ENCODE measurements at regions not wholly inside any gene's neighbourhood (a gene's known extent, or its start where the extent isn't known, plus 50 kb on each side); places are given as distances from the start of the nearest gene placed in this dataset.

- DNase-seq (ENCODE audit: low spot score), result no peak
- Histone ChIP-seq H3K27ac (no peak overlapping the region), H3K27me3 (replicated peaks; ENCODE audit: insufficient read depth) (no peaks in the 10 kb centered on the region), H3K4me1 (replicated peaks) (peaks cover 5% of the 10 kb centered on the region), H3K9me3 (no peaks in the 10 kb centered on the region), H3K4me3 (no peak overlapping the region), H3K36me3 (no peaks in the 10 kb centered on the region)
- WGBS, result 86% methylated on average over 2 of the region's 2 CpGs
- no peak for TF ChIP-seq POLR2A (IDR thresholded peaks at IDR 0.05)
- TF ChIP-seq, protein P1, sequence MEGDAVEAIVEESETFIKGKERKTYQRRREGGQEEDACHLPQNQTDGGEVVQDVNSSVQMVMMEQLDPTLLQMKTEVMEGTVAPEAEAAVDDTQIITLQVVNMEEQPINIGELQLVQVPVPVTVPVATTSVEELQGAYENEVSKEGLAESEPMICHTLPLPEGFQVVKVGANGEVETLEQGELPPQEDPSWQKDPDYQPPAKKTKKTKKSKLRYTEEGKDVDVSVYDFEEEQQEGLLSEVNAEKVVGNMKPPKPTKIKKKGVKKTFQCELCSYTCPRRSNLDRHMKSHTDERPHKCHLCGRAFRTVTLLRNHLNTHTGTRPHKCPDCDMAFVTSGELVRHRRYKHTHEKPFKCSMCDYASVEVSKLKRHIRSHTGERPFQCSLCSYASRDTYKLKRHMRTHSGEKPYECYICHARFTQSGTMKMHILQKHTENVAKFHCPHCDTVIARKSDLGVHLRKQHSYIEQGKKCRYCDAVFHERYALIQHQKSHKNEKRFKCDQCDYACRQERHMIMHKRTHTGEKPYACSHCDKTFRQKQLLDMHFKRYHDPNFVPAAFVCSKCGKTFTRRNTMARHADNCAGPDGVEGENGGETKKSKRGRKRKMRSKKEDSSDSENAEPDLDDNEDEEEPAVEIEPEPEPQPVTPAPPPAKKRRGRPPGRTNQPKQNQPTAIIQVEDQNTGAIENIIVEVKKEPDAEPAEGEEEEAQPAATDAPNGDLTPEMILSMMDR (IDR thresholded peaks at IDR 0.05), result no peak
- no peak for TF ChIP-seq POLR2AphosphoS5 (IDR thresholded peaks at IDR 0.05)
- intact Hi-C loops (cut with DNase I), result no loop called here
Measured at GRCh38 chr5:119996128-119996527, 366.8 kb downstream of the FAM170A start.

DNA sequence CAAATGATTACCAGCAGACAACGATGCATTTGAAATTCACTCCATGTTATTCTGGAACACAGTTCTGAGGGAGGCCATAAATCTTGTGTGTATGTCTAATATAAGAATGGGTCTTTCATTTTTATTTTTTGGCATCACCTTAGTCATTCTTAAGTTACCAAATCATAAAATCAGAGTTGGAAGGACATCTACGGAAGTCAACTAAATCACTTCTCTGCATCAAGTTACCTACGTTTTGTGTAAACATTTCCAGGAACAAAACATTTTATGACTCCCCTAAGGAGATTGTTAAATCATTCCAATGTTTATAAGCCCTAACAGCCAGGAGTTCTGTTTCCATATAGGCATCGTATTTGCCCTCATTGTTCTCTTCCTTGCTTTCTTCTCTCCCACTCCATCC lies 378.2 kb downstream of the FAM170A start:
- TF ChIP-seq POLR2AphosphoS5 (IDR thresholded peaks at IDR 0.05) (peak; percentile 97), POLR2A (IDR thresholded peaks at IDR 0.05) (no peak)
- TF ChIP-seq, protein P1 (IDR thresholded peaks at IDR 0.05), result peak in 1 of 4 experiments; percentile 5
- Histone ChIP-seq H3K27ac (peak overlapping the region; percentile 35 to 41), H3K36me3 (no peaks in the 10 kb centered on the region), H3K4me1 (replicated peaks) (peaks cover 4% of the 10 kb centered on the region), H3K27me3 (replicated peaks; ENCODE audit: insufficient read depth) (no peaks in the 10 kb centered on the region), H3K4me3 (no peak overlapping the region), H3K9me3 (no peaks in the 10 kb centered on the region)
- DNase-seq (ENCODE audit: low spot score), result peak; percentile 39
- WGBS, result 9% methylated on average over 4 of the region's 4 CpGs
- intact Hi-C loops (cut with DNase I), result loop anchor here (5.0 kb wide), 1 partner anchor 45 kb away; no protein-coding TSS in a partner anchor

GRCh38 chr5:120012431-120012830 lies 383.1 kb downstream of the FAM170A start:
- no peak for DNase-seq (ENCODE audit: low spot score)
- no peak overlapping the region for H3K27ac ChIP-seq

GRCh38 chr5:120014535-120014934 lies 385.2 kb downstream of the FAM170A start:
- 72% methylated on average over 3 of the region's 3 CpGs for WGBS
- Histone ChIP-seq H3K27me3 (replicated peaks; ENCODE audit: insufficient read depth) (no peaks in the 10 kb centered on the region), H3K4me1 (replicated peaks) (no peaks in the 10 kb centered on the region), H3K4me3 (no peak overlapping the region), H3K9me3 (no peaks in the 10 kb centered on the region), H3K27ac (no peak overlapping the region), H3K36me3 (no peaks in the 10 kb centered on the region)
- TF ChIP-seq POLR2AphosphoS5 (IDR thresholded peaks at IDR 0.05) (no peak), POLR2A (IDR thresholded peaks at IDR 0.05) (no peak)
- TF ChIP-seq, protein P1 (IDR thresholded peaks at IDR 0.05), result no peak
- intact Hi-C loops (cut with DNase I), result no loop called here
- DNase-seq (ENCODE audit: low spot score), result no peak

More at GRCh38 chr5:120012431-120012830, 383.1 kb downstream of the FAM170A start:
- 83% methylated on average over 1 of the region's 1 CpG for WGBS
- no peak overlapping the region for H3K4me3 ChIP-seq
- no peaks in the 10 kb centered on the region for H3K27me3 ChIP-seq (replicated peaks; ENCODE audit: insufficient read depth)
- no peak for TF ChIP-seq POLR2A (IDR thresholded peaks at IDR 0.05)
- no peak for TF ChIP-seq POLR2AphosphoS5 (IDR thresholded peaks at IDR 0.05)
- TF ChIP-seq, protein P1 (IDR thresholded peaks at IDR 0.05), result no peak
- intact Hi-C loops (cut with DNase I), result no loop called here
- H3K4me1 ChIP-seq (replicated peaks), result no peaks in the 10 kb centered on the region
- no peaks in the 10 kb centered on the region for H3K9me3 ChIP-seq
- no peaks in the 10 kb centered on the region for H3K36me3 ChIP-seq

- no peak for DNase-seq (ENCODE audit: low spot score)
- WGBS, result 75% methylated on average over 2 of the region's 2 CpGs
- Histone ChIP-seq H3K27ac (no peak overlapping the region), H3K4me3 (no peak overlapping the region), H3K27me3 (replicated peaks; ENCODE audit: insufficient read depth) (no peaks in the 10 kb centered on the region), H3K9me3 (no peaks in the 10 kb centered on the region), H3K4me1 (replicated peaks) (no peaks in the 10 kb centered on the region), H3K36me3 (no peaks in the 10 kb centered on the region)
- TF ChIP-seq, protein P1 (IDR thresholded peaks at IDR 0.05), result no peak
- TF ChIP-seq POLR2A (IDR thresholded peaks at IDR 0.05), result no peak
- TF ChIP-seq POLR2AphosphoS5 (IDR thresholded peaks at IDR 0.05), result no peak
- intact Hi-C loops (cut with DNase I), result no loop called here
Measured at GRCh38 chr5:120016717-120017382, 387.5 kb downstream of the FAM170A start.
